SK-N-SH (cell line): ENCODE measurements at regions not wholly inside any gene's neighbourhood (a gene's known extent, or its start where the extent isn't known, plus 50 kb on each side); places are given as distances from the start of the nearest gene placed in this dataset.

Experiments used
- CTCF ChIA-PET: fragments of 300-600, 350-600 bp; formaldehyde crosslinking; extraction: SDS; loops from one replicate; lab custom pipeline; 2021; lab: Yijun Ruan, JAX
- POLR2A ChIA-PET: fragments of 350-600 bp; sonication (Branson Sonifier 250); formaldehyde crosslinking; extraction: SDS; loops from one replicate; lab custom pipeline; 2020; ENCODE audit warnings: antibody characterized with exemption, inconsistent platforms; lab: Yijun Ruan, JAX
- DNase-seq: peaks from one replicate; pipeline ENCODE4 v3.0.0; 2012
- H2AFZ ChIP-seq: fragments of 200-600 bp; sonication (generic); 2 replicates; pipeline ENCODE4 v1.8.1; 2016; ENCODE audit warnings: antibody characterized with exemption, mild to moderate bottlenecking, low read depth
- H3F3A ChIP-seq: fragments of 200-600 bp; sonication (generic); replicated peaks from 2 replicates; pipeline ENCODE3; 2016; ENCODE audit warnings: antibody characterized with exemption, mild to moderate bottlenecking; ENCODE audit not compliant: insufficient read depth
- H3K27ac ChIP-seq, 2 experiments: fragments of 200-500 bp in 1 of 2; fragments of 200-600 bp in 1 of 2; sonication (Bioruptor generic) in 1 of 2; sonication (generic), shearing (Covaris generic) in 1 of 2; 2 replicates each; pipeline versions ENCODE4 v1.5.1 to v1.6.1; 2014 to 2016; ENCODE audit warnings: low read depth in 2 of 2, inconsistent platforms in 1 of 2, low read length in 1 of 2, mild to moderate bottlenecking in 1 of 2, mixed read lengths in 1 of 2
- H3K27me3 ChIP-seq: fragments of 200-600 bp; sonication (generic), shearing (Covaris generic); 2 replicates; pipeline ENCODE4 v1.6.1; 2016; ENCODE audit warnings: mixed run types; ENCODE audit not compliant: insufficient read depth
- H3K36me3 ChIP-seq, 2 experiments: fragments of 200-500 bp in 1 of 2; fragments of 200-600 bp in 1 of 2; sonication (Bioruptor generic) in 1 of 2; sonication (generic) in 1 of 2; replicated peaks in 1 of 2; 2 replicates each; pipeline versions ENCODE3 to v1.5.1; 2014 to 2016; ENCODE audit warnings: low read length in 1 of 2, mild to moderate bottlenecking in 1 of 2; ENCODE audit not compliant: insufficient read depth in 2 of 2, control insufficient read depth in 1 of 2
- H3K4me1 ChIP-seq, 2 experiments: fragments of 200-500 bp in 1 of 2; fragments of 200-600 bp in 1 of 2; sonication (Bioruptor generic) in 1 of 2; sonication (generic), shearing (Covaris generic) in 1 of 2; 2 replicates each; pipeline versions ENCODE4 v1.5.1 to v1.6.1; 2014 to 2016; ENCODE audit warnings: low read depth in 1 of 2, low read length in 1 of 2, mixed run types in 1 of 2; ENCODE audit not compliant: insufficient read depth in 2 of 2, control insufficient read depth in 1 of 2
- H3K4me2 ChIP-seq: fragments of 200-600 bp; sonication (generic), shearing (Covaris generic); 2 replicates; pipeline ENCODE4 v1.6.1; 2017; ENCODE audit warnings: mixed run types
- H3K4me3 ChIP-seq, 2 experiments: fragments of 200-500 bp in 1 of 2; fragments of 200-600 bp in 1 of 2; sonication (Bioruptor generic) in 1 of 2; sonication (generic), shearing (Covaris generic) in 1 of 2; 2 replicates each; pipeline versions ENCODE4 v1.5.1 to v1.8.1; 2014 to 2016; ENCODE audit warnings: low read depth in 2 of 2, inconsistent platforms in 1 of 2, low read length in 1 of 2, mild to moderate bottlenecking in 1 of 2, mixed read lengths in 1 of 2, moderate library complexity in 1 of 2
- H3K79me2 ChIP-seq: fragments of 200-600 bp; sonication (generic); 2 replicates; pipeline ENCODE4 v1.8.1; 2017; ENCODE audit warnings: mild to moderate bottlenecking; ENCODE audit not compliant: insufficient read depth
- H3K9ac ChIP-seq: fragments of 200-600 bp; sonication (generic); 2 replicates; pipeline ENCODE4 v1.6.1; 2017; ENCODE audit warnings: mixed run types
- H3K9me2 ChIP-seq: fragments of 200-600 bp; sonication (generic); 2 replicates; pipeline ENCODE4 v1.6.1; 2017; ENCODE audit warnings: mixed run types
- H3K9me3 ChIP-seq: fragments of 200-600 bp; sonication (generic); 2 replicates; pipeline ENCODE4 v1.6.1; 2017; ENCODE audit warnings: mixed run types, mild to moderate bottlenecking, moderate library complexity
- H4K20me1 ChIP-seq: fragments of 200-600 bp; sonication (generic); 2 replicates; pipeline ENCODE4 v1.6.1; 2017; ENCODE audit warnings: mild to moderate bottlenecking, mixed run types; ENCODE audit not compliant: insufficient read depth
- CHD2 ChIP-seq: fragments of 150-350 bp; IDR thresholded peaks from 2 replicates; pipeline ENCODE4 v1.6.1; 2018; ENCODE audit warnings: low read length; ENCODE audit not compliant: partially characterized antibody
- CTCF ChIP-seq: fragments of 200-600 bp; sonication (generic); IDR thresholded peaks from 2 replicates; pipeline ENCODE4 v1.6.1; 2017; ENCODE audit warnings: antibody characterized with exemption, mild to moderate bottlenecking, moderate library complexity
- GABPA ChIP-seq: IDR thresholded peaks from 2 replicates; pipeline ENCODE4 v1.4.0; 2012; ENCODE audit warnings: low read depth, mild to moderate bottlenecking
- MEF2A ChIP-seq: IDR thresholded peaks from 2 replicates; pipeline ENCODE4 v1.4.0; 2012; ENCODE audit warnings: low read depth, borderline replicate concordance
- NRF1 ChIP-seq: IDR thresholded peaks from 2 replicates; pipeline ENCODE4 v1.6.1; 2012; ENCODE audit warnings: low read depth, mild to moderate bottlenecking, low read length
- RFX5 ChIP-seq: IDR thresholded peaks from 2 replicates; pipeline ENCODE4 v1.6.1; 2012; ENCODE audit warnings: mild to moderate bottlenecking, improper control_type of control experiment, low read length
- SIN3A ChIP-seq: IDR thresholded peaks from 2 replicates; pipeline ENCODE4 v1.6.1; 2012; ENCODE audit warnings: low read depth, mild to moderate bottlenecking, low read length, moderate library complexity, borderline replicate concordance
- TCF12 ChIP-seq: IDR thresholded peaks from 2 replicates; pipeline ENCODE4 v1.4.0; 2012
- USF1 ChIP-seq: IDR thresholded peaks from 2 replicates; pipeline ENCODE4 v1.4.0; 2012; ENCODE audit warnings: low read depth, borderline replicate concordance
- USF2 ChIP-seq: fragments of 150-350 bp; IDR thresholded peaks from 2 replicates; pipeline ENCODE4 v1.6.1; 2017; ENCODE audit warnings: antibody characterized with exemption, low read length, low read depth, borderline replicate concordance
- WGBS: methylation state at CpG from one replicate; pipeline ENCODE4 v1.1.6; 2017; ENCODE audit warnings: low lambda C conversion rate; 5-methylcytosine and 5-hydroxymethylcytosine counted together

GRCh38 chr17:72046643-72047612, 73.9 kb upstream of the SOX9 start:
- CTCF ChIA-PET, result interaction anchor here (1.3 to 1.8 kb wide), 2 partner anchors 17 to 70 kb away, joined by 3 to 5 read pairs; no protein-coding TSS in a partner anchor
- no peaks in the 10 kb centered on the region for H3K79me2 ChIP-seq
- no peaks in the 10 kb centered on the region for H3K36me3 ChIP-seq
- H3K27ac ChIP-seq, result no peak overlapping the region
- no peaks in the 10 kb centered on the region for H3K9me2 ChIP-seq
- H3F3A ChIP-seq, result no peaks in the 10 kb centered on the region
- H3K9ac ChIP-seq, result no peak overlapping the region
- H3K9me3 ChIP-seq, result no peaks in the 10 kb centered on the region
- peaks cover 7% of the 10 kb centered on the region; the same call in 1 of the 2 replicates for H3K27me3 ChIP-seq
- TF ChIP-seq CHD2 (no peak), NRF1 (no peak), RFX5 (no peak), USF1 (no peak), MEF2A (no peak), USF2 (no peak), SIN3A (no peak)
- TF ChIP-seq, all 33 proteins: peak for 0
- WGBS, result 59% methylated on average over 12 of the region's 14 CpGs
- Histone ChIP-seq H3K4me2 (no peak overlapping the region), H2AFZ (no peak overlapping the region), H3K4me1 (no peaks in the 10 kb centered on the region; a peak in 1 of 4 replicates), H3K4me3 (no peak overlapping the region), H4K20me1 (no peaks in the 10 kb centered on the region)
- DNase-seq, result no peak
- POLR2A ChIA-PET, result no interaction called here

- ChIA-PET POLR2A (no interaction called here), CTCF (interaction anchor here (1.2 kb wide), 1 partner anchor 10 kb away, joined by 4 read pairs; no protein-coding TSS in a partner anchor)
- no peak overlapping the region for H3K27ac ChIP-seq
- no peaks in the 10 kb centered on the region for H3K36me3 ChIP-seq
- H3K4me1 ChIP-seq, result no peaks in the 10 kb centered on the region; a peak in 1 of 4 replicates
- no peaks in the 10 kb centered on the region for H3K79me2 ChIP-seq
- no peaks in the 10 kb centered on the region for H3K9me3 ChIP-seq
- no peak overlapping the region for H3K4me3 ChIP-seq
- H2AFZ ChIP-seq, result no peak overlapping the region
- H3K4me2 ChIP-seq, result no peak overlapping the region
- H3K27me3 ChIP-seq, result no peaks in the 10 kb centered on the region; the same call in 1 of the 2 replicates
- H3K9me2 ChIP-seq, result no peaks in the 10 kb centered on the region
- no peak overlapping the region for H3K9ac ChIP-seq
- WGBS, result 57% methylated on average over 2 of the region's 2 CpGs
- no peaks in the 10 kb centered on the region for H3F3A ChIP-seq
- no peak for DNase-seq
- TF ChIP-seq TCF12, result no peak
- TF ChIP-seq MEF2A, result no peak
- TF ChIP-seq CTCF, result no peak
- no peak for TF ChIP-seq GABPA
- TF ChIP-seq, all 33 proteins: peak for 0
- no peaks in the 10 kb centered on the region for H4K20me1 ChIP-seq
Measured at GRCh38 chr17:72049914-72050313, 70.9 kb upstream of the SOX9 start.
